ENCODE measurements at regions not wholly inside any gene's neighbourhood (a gene's known extent, or its start where the extent isn't known, plus 50 kb on each side); places are given as distances from the start of the nearest gene placed in this dataset.

GRCh38 chr3:72401005-72401545, 447.2 kb downstream of the SHQ1 start:
- no peak for DNase-seq (ENCODE audit: low read depth)
- TF ChIP-seq CTCF (IDR thresholded peaks at IDR 0.05; ENCODE audit: control insufficient read depth, insufficient read depth, low read depth, low read length, missing control alignments), result no peak

GRCh38 chr3:72398781-72399180, 449.5 kb downstream of the SHQ1 start:
- no peak for DNase-seq (ENCODE audit: low read depth)
- no peak for TF ChIP-seq CTCF (IDR thresholded peaks at IDR 0.05; ENCODE audit: control insufficient read depth, insufficient read depth, low read depth, low read length, missing control alignments)
- no peak overlapping the region for H3K4me3 ChIP-seq (ENCODE audit: control insufficient read depth, low read depth, low read length)

More at GRCh38 chr3:72401005-72401545, 447.2 kb downstream of the SHQ1 start:
- no peak overlapping the region for H3K4me3 ChIP-seq (ENCODE audit: control insufficient read depth, low read depth, low read length)

GRCh38 chr3:72397586-72397985, 450.7 kb downstream of the SHQ1 start:
- no peak for DNase-seq (ENCODE audit: low read depth)
- TF ChIP-seq CTCF (IDR thresholded peaks at IDR 0.05; ENCODE audit: control insufficient read depth, insufficient read depth, low read depth, low read length, missing control alignments), result no peak
- H3K4me3 ChIP-seq (ENCODE audit: control insufficient read depth, low read depth, low read length), result no peak overlapping the region

- no peak for TF ChIP-seq CTCF (IDR thresholded peaks at IDR 0.05; ENCODE audit: control insufficient read depth, insufficient read depth, low read depth, low read length, missing control alignments)
- H3K4me3 ChIP-seq (ENCODE audit: control insufficient read depth, low read depth, low read length), result no peak overlapping the region
- no peak for DNase-seq (ENCODE audit: low read depth)
These were observed 451.3 kb downstream of the SHQ1 start for GRCh38 chr3:72396899-72397298.

GRCh38 chr3:72395776-72396311, 452.4 kb downstream of the SHQ1 start:
- H3K4me3 ChIP-seq (ENCODE audit: control insufficient read depth, low read depth, low read length), result no peak overlapping the region
- DNase-seq (ENCODE audit: low read depth), result no peak

GRCh38 chr3:72393455-72393854, 454.8 kb downstream of the SHQ1 start:
- no peak for DNase-seq (ENCODE audit: low read depth)
- TF ChIP-seq CTCF (IDR thresholded peaks at IDR 0.05; ENCODE audit: control insufficient read depth, insufficient read depth, low read depth, low read length, missing control alignments), result no peak

More at GRCh38 chr3:72395776-72396311, 452.4 kb downstream of the SHQ1 start:
- TF ChIP-seq CTCF (IDR thresholded peaks at IDR 0.05; ENCODE audit: control insufficient read depth, insufficient read depth, low read depth, low read length, missing control alignments), result no peak

More at GRCh38 chr3:72393455-72393854, 454.8 kb downstream of the SHQ1 start:
- H3K4me3 ChIP-seq (ENCODE audit: control insufficient read depth, low read depth, low read length), result no peak overlapping the region

All from AG09309 (cell line).